Tibial nerve (tissue), 4 donors: ENCODE measurements at regions not wholly inside any gene's neighbourhood (a gene's known extent, or its start where the extent isn't known, plus 50 kb on each side); places are given as distances from the start of the nearest gene placed in this dataset.

Source experiments
- DNase-seq, 2 donors: peaks; one replicate each; pipeline ENCODE4 v3.0.0-alpha.2; 2019; ENCODE audit warnings: low spot score in 2 of 2
- H3K27ac ChIP-seq, 4 donors: fragments of 200-600 bp; sonication (generic) in 3 of 4; one replicate each; pipeline ENCODE4 v1.5.1; 2017 to 2019; ENCODE audit warnings: mild to moderate bottlenecking in 1 of 4
- H3K27me3 ChIP-seq, 2 donors: fragments of 200-600 bp; sonication (generic) in 1 of 2; one replicate each; pipeline versions ENCODE4 v1.5.1 to v1.6.0; 2017 to 2019
- H3K36me3 ChIP-seq, 3 donors: fragments of 200-600 bp; sonication (generic); one replicate each; pipeline ENCODE4 v1.5.1; 2018 to 2019
- H3K4me1 ChIP-seq, 4 donors: fragments of 200-600 bp; sonication (generic) in 3 of 4; one replicate each; pipeline ENCODE4 v1.5.1; 2017 to 2019
- H3K4me3 ChIP-seq, 4 donors: fragments of 200-600 bp; sonication (generic) in 3 of 4; one replicate each; pipeline ENCODE4 v1.5.1; 2017 to 2019; ENCODE audit warnings: mild to moderate bottlenecking in 1 of 4, moderate library complexity in 1 of 4
- H3K9me3 ChIP-seq, 4 donors: fragments of 200-600 bp; sonication (generic) in 3 of 4; one replicate each; pipeline ENCODE4 v1.5.1; 2017 to 2019
- CTCF ChIP-seq, 5 experiments: fragments of 200-600 bp in 3 of 5; fragments of 450-650 bp in 2 of 5; sonication (generic) in 3 of 5; IDR thresholded peaks; one replicate each; pipeline ENCODE4 v1.5.1; 2016 to 2019; ENCODE audit warnings: antibody characterized with exemption in 5 of 5, mild to moderate bottlenecking in 3 of 5, moderate library complexity in 2 of 5
- EP300 ChIP-seq, 2 donors: sonication (generic); formaldehyde crosslinking; IDR thresholded peaks; one replicate each; pipeline ENCODE4 v1.6.1; 2017; ENCODE audit warnings: antibody characterized with exemption in 2 of 2, mild to moderate bottlenecking in 1 of 2
- POLR2A ChIP-seq, 2 donors: fragments of 450-650 bp; IDR thresholded peaks; one replicate each; pipeline ENCODE4 v1.6.1; 2017; ENCODE audit warnings: antibody characterized with exemption in 2 of 2, mild to moderate bottlenecking in 2 of 2, moderate library complexity in 2 of 2
- WGBS, 2 donors: methylation state at CpG; one replicate each; pipeline ENCODE4 v1.1.5; 2018; 5-methylcytosine and 5-hydroxymethylcytosine counted together

- 46 to 48% methylated on average over 2 of the region's 2 CpGs for WGBS, 2 donors
- DNase-seq: no peak
- Histone ChIP-seq H3K36me3 (no peaks in the 10 kb centered on the region), H3K4me3 (no peak overlapping the region), H3K27me3 (no peaks in the 10 kb centered on the region), H3K4me1 (no peaks in the 10 kb centered on the region), H3K27ac (no peak overlapping the region), H3K9me3 (no peaks in the 10 kb centered on the region)
- TF ChIP-seq POLR2A (IDR thresholded peaks at IDR 0.05) (no peak), CTCF (IDR thresholded peaks at IDR 0.05) (no peak), EP300 (IDR thresholded peaks at IDR 0.05) (no peak)
Observed at GRCh38 chr3:103818800-103819199, 1384.0 kb downstream of the ZPLD1 start.

DNA sequence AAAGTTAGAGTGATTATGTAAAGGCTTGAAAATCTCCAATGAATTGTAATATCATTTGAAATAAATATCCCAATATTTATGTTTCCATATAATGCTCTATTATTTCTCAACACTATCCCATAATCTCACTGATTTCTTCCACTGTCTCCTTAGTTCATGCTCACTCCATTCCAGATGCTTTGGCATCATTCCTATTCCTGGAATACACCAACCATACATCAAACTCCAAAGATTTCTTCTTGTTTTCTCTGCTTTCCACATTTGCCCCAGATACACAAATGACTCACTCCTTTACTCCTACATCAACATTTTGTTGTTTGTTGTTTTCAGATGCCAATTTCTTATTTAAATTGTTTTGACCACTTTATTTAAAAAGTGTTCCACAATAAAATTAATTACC, 1390.8 kb downstream of the ZPLD1 start:
- TF ChIP-seq POLR2A (IDR thresholded peaks at IDR 0.05) (no peak), CTCF (IDR thresholded peaks at IDR 0.05) (no peak), EP300 (IDR thresholded peaks at IDR 0.05) (no peak)
- Histone ChIP-seq H3K36me3 (no peaks in the 10 kb centered on the region), H3K27ac (no peak overlapping the region), H3K4me3 (no peak overlapping the region), H3K27me3 (no peaks in the 10 kb centered on the region), H3K4me1 (no peaks in the 10 kb centered on the region), H3K9me3 (peaks cover 0 to 3% (median 0%) of the 10 kb centered on the region in 4 donors)
- no peak for DNase-seq

DNA sequence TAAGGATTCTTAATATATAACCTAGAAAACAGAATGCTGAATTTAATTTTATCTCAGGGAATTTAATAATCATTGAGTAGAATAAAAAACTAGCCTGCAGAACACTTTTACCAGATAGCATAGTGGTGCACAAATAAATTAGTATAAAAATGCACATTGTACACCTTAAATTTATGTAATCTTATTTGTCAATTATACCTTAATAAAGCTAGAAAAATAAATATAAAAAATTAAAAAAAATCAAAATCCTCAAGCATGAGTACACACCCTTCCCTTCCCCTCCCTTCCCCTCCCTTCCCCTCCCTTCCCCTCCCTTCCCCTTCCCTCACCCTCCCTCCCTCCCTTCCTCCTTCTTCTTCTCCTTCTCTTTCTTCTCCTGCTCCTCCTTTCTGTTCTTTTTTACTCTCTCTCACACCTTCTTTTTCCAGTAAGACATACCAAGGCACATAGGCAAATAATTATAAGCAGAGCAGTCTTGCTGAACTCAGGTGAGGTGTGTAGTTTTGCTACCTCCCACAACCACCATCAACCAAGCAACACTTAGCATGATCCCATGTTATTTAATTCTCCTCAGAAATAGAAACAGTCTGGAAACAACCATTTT, 1395.0 kb downstream of the ZPLD1 start:
- Histone ChIP-seq H3K9me3 (peaks cover 0 to 3% (median 0%) of the 10 kb centered on the region in 4 donors), H3K27me3 (no peaks in the 10 kb centered on the region), H3K4me3 (no peak overlapping the region), H3K4me1 (no peaks in the 10 kb centered on the region), H3K36me3 (no peaks in the 10 kb centered on the region), H3K27ac (no peak overlapping the region)
- no peak for TF ChIP-seq EP300 (IDR thresholded peaks at IDR 0.05)
- TF ChIP-seq CTCF (IDR thresholded peaks at IDR 0.05): no peak
- no peak for TF ChIP-seq POLR2A (IDR thresholded peaks at IDR 0.05)
- no peak for DNase-seq

DNA sequence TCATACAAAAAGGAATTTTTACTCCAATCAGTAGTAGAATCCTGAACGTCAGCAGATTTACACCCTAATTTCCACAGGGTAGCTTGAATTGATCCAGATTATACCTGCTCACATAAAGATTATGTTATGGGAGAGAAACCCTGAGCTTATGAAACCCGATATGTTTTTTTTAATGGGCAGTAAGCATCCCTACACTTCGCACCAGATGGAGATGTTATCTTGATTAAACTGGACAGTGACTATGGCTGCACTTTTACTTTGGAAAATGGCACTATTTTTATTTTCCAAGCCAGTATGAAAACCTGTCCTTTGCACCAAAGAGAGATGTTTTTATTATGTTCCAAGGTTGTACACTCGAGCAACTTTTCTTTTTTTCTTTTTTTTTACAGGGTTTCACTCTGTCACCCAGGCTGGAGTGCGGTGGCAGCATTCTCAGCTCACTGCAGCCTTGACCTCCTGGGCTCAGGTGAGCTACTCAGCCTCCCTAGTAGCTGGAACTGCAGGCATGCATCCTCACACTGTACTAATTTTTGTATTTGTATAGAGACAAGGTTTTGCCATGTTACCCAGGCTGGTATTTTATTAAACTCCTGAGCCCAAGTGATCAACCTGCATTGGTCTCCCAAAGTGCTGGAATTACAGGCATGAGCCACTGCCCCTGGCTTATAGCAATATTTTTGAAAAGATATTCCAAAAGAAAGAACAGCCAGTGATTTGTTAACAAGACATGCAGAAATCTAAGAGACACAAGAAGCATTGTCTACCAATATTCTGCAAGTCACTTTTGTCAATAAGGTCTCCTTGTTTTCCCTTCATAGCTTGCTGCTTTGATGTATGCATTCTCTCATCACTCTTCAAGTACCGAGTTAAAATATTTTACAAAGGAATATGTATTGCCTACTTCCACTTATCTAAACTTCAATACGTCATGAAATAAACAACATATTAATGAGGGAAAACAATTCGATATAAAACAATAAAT, 1412.6 kb downstream of the ZPLD1 start:
- Histone ChIP-seq H3K4me3 (no peak overlapping the region), H3K27me3 (no peaks in the 10 kb centered on the region), H3K27ac (no peak overlapping the region), H3K36me3 (no peaks in the 10 kb centered on the region), H3K4me1 (no peaks in the 10 kb centered on the region), H3K9me3 (no peaks in the 10 kb centered on the region)
- no peak for TF ChIP-seq CTCF (IDR thresholded peaks at IDR 0.05)
- TF ChIP-seq POLR2A (IDR thresholded peaks at IDR 0.05): no peak
- no peak for TF ChIP-seq EP300 (IDR thresholded peaks at IDR 0.05)
- DNase-seq: no peak
- 64 to 68% methylated on average over 8 of the region's 8 CpGs for WGBS, 2 donors

- TF ChIP-seq EP300 (IDR thresholded peaks at IDR 0.05) (no peak), CTCF (IDR thresholded peaks at IDR 0.05) (no peak), POLR2A (IDR thresholded peaks at IDR 0.05) (no peak)
- Histone ChIP-seq H3K9me3 (no peaks in the 10 kb centered on the region), H3K27ac (no peak overlapping the region), H3K36me3 (no peaks in the 10 kb centered on the region), H3K27me3 (no peaks in the 10 kb centered on the region), H3K4me3 (no peak overlapping the region), H3K4me1 (no peaks in the 10 kb centered on the region)
- DNase-seq: no peak
Observed at GRCh38 chr3:103851793-103852192, 1417.0 kb downstream of the ZPLD1 start.
